Panc1 (cell line): ENCODE measurements at regions not wholly inside any gene's neighbourhood (a gene's known extent, or its start where the extent isn't known, plus 50 kb on each side); places are given as distances from the start of the nearest gene placed in this dataset.

Source experiments
- ATAC-seq: fragments of 200-7000 bp; cut with Tn5 transposase; 2 replicates; pipeline ENCODE4 v1.9.1; 2020; ENCODE audit warnings: mild to moderate bottlenecking, moderate library complexity
- BruUV-seq: library from RNA; stranded (reverse); fragments of 400-500 nt; replicated peaks from 2 replicates; lab custom pipeline; 2021; lab: Mats Ljungman, UMichigan
- CTCF ChIA-PET: fragments of 300-600 bp; sonication (Branson Sonifier 250); formaldehyde crosslinking; loops from one replicate; lab custom pipeline; 2022; ENCODE audit warnings: antibody characterized with exemption; lab: Charles Lee
- POLR2A ChIA-PET: fragments of 300-600 bp; sonication (Branson Sonifier 250); formaldehyde crosslinking; loops from one replicate; lab custom pipeline; 2022; ENCODE audit warnings: antibody characterized with exemption; lab: Charles Lee
- DNase-seq: peaks from one replicate; pipeline ENCODE4 v3.0.0-alpha.2; 2010; ENCODE audit warnings: low read depth, low spot score
- H3K27ac ChIP-seq: 2 replicates; pipeline ENCODE4 v1.5.1; 2011; ENCODE audit warnings: mild to moderate bottlenecking, low read length, inconsistent platforms
- H3K27me3 ChIP-seq: fragments of 200-500 bp; sonication (Bioruptor generic); 2 replicates; pipeline ENCODE4 v1.6.0; 2014; ENCODE audit warnings: low read length, inconsistent platforms; ENCODE audit not compliant: control insufficient read depth, insufficient read depth
- H3K36me3 ChIP-seq: fragments of 200-500 bp; sonication (Bioruptor generic); 2 replicates; pipeline ENCODE4 v1.5.1; 2014; ENCODE audit warnings: inconsistent platforms, mild to moderate bottlenecking, low read length, moderate library complexity; ENCODE audit not compliant: control insufficient read depth, insufficient read depth
- H3K4me1 ChIP-seq: 2 replicates; pipeline ENCODE4 v1.5.1; 2011; ENCODE audit warnings: inconsistent platforms, mild to moderate bottlenecking, low read length, moderate library complexity; ENCODE audit not compliant: control insufficient read depth, insufficient read depth
- H3K4me3 ChIP-seq, 2 experiments: 2 replicates each; pipeline ENCODE4 v1.5.1; 2011 to 2012; ENCODE audit warnings: low read depth in 2 of 2, low read length in 2 of 2, mild to moderate bottlenecking in 2 of 2, inconsistent platforms in 1 of 2, moderate library complexity in 1 of 2
- H3K9me3 ChIP-seq: fragments of 200-500 bp; sonication (Bioruptor generic); 2 replicates; pipeline ENCODE4 v1.5.1; 2014; ENCODE audit warnings: low read depth, mild to moderate bottlenecking, inconsistent platforms, low read length, moderate library complexity; ENCODE audit not compliant: control insufficient read depth, insufficient read depth
- POLR2AphosphoS5 ChIP-seq: IDR thresholded peaks from 2 replicates; pipeline ENCODE4 v1.6.1; 2012; ENCODE audit warnings: mild to moderate bottlenecking, low read depth, low read length, moderate library complexity
- SIN3A ChIP-seq: IDR thresholded peaks from 2 replicates; pipeline ENCODE4 v1.6.1; 2012; ENCODE audit warnings: low read depth, mild to moderate bottlenecking, low read length, moderate library complexity, borderline replicate concordance; ENCODE audit not compliant: insufficient read depth
- TCF7L2 ChIP-seq: IDR thresholded peaks from 2 replicates; pipeline ENCODE4 v1.6.1; 2011; ENCODE audit warnings: mild to moderate bottlenecking, low read depth, low read length, inconsistent platforms
- in situ Hi-C: cut with HindIII; loops from 2 replicates; pipeline ENCODE4 v1.10.0; 2016; ENCODE audit warnings: low sequenced_read_pairs, low pct_unique_long_range_greater_than_20kb
- intact Hi-C: fragments of 100-400 bp; cut with micrococcal nuclease; formaldehyde crosslinking; loops from one replicate; pipeline ENCODE4 v1.10.0; 2022; ENCODE audit not compliant: unreplicated experiment
- TF ChIP-seq, protein P1 (sequence below), 2 experiments: IDR thresholded peaks; 2 replicates each; pipeline ENCODE4 v1.6.1; 2011 to 2012; ENCODE audit warnings: low read depth in 2 of 2, control low read depth in 1 of 2, low read length in 1 of 2, mild to moderate bottlenecking in 1 of 2, moderate library complexity in 1 of 2; ENCODE audit not compliant: insufficient read depth in 1 of 2
- TF ChIP-seq, protein P2 (sequence below): fragments of 450-650 bp; IDR thresholded peaks from 2 replicates; pipeline ENCODE4 v1.5.1; 2017; ENCODE audit warnings: mild to moderate bottlenecking

DNA sequence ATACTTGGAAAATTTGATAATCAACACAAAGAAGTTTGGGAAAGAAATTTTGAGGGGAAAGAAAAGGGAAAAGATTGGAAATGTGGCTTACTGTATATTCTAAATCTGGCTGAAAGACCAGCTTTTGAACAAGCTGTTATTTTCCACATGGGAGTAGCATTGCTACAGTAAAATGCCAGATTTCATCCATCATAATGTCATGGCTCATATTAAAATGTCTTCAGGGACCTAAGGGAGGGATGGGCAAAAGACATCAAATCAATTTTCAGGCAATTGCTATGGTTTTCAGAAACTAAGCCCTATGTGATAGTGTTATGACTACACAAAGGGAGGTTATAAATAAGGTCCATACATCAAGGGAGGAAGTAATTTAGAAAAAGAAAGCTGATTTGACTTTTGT lies 1116.9 kb upstream of the CELF2 start:
- in situ Hi-C loops (no loop called here), intact Hi-C loops (no loop called here)
- Histone ChIP-seq H3K4me3 (no peak overlapping the region), H3K4me1 (no peaks in the 10 kb centered on the region), H3K27ac (no peak overlapping the region), H3K9me3 (no peaks in the 10 kb centered on the region), H3K27me3 (no peaks in the 10 kb centered on the region), H3K36me3 (no peaks in the 10 kb centered on the region)
- DNase-seq (no peak), ATAC-seq (no peak)
- ChIA-PET POLR2A (no interaction called here), CTCF (no interaction called here)
- BruUV-seq, result no TSS peak
- no peak for TF ChIP-seq POLR2AphosphoS5
- TF ChIP-seq, protein P1, sequence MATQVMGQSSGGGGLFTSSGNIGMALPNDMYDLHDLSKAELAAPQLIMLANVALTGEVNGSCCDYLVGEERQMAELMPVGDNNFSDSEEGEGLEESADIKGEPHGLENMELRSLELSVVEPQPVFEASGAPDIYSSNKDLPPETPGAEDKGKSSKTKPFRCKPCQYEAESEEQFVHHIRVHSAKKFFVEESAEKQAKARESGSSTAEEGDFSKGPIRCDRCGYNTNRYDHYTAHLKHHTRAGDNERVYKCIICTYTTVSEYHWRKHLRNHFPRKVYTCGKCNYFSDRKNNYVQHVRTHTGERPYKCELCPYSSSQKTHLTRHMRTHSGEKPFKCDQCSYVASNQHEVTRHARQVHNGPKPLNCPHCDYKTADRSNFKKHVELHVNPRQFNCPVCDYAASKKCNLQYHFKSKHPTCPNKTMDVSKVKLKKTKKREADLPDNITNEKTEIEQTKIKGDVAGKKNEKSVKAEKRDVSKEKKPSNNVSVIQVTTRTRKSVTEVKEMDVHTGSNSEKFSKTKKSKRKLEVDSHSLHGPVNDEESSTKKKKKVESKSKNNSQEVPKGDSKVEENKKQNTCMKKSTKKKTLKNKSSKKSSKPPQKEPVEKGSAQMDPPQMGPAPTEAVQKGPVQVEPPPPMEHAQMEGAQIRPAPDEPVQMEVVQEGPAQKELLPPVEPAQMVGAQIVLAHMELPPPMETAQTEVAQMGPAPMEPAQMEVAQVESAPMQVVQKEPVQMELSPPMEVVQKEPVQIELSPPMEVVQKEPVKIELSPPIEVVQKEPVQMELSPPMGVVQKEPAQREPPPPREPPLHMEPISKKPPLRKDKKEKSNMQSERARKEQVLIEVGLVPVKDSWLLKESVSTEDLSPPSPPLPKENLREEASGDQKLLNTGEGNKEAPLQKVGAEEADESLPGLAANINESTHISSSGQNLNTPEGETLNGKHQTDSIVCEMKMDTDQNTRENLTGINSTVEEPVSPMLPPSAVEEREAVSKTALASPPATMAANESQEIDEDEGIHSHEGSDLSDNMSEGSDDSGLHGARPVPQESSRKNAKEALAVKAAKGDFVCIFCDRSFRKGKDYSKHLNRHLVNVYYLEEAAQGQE (IDR thresholded peaks at IDR 0.05; ENCODE audit: insufficient read depth in 1 of 2, low read depth in 2 of 2, low read length in 1 of 2), result no peak
- TF ChIP-seq, protein P2, sequence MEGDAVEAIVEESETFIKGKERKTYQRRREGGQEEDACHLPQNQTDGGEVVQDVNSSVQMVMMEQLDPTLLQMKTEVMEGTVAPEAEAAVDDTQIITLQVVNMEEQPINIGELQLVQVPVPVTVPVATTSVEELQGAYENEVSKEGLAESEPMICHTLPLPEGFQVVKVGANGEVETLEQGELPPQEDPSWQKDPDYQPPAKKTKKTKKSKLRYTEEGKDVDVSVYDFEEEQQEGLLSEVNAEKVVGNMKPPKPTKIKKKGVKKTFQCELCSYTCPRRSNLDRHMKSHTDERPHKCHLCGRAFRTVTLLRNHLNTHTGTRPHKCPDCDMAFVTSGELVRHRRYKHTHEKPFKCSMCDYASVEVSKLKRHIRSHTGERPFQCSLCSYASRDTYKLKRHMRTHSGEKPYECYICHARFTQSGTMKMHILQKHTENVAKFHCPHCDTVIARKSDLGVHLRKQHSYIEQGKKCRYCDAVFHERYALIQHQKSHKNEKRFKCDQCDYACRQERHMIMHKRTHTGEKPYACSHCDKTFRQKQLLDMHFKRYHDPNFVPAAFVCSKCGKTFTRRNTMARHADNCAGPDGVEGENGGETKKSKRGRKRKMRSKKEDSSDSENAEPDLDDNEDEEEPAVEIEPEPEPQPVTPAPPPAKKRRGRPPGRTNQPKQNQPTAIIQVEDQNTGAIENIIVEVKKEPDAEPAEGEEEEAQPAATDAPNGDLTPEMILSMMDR, result no peak
- no peak for TF ChIP-seq SIN3A
- no peak for TF ChIP-seq TCF7L2

DNA sequence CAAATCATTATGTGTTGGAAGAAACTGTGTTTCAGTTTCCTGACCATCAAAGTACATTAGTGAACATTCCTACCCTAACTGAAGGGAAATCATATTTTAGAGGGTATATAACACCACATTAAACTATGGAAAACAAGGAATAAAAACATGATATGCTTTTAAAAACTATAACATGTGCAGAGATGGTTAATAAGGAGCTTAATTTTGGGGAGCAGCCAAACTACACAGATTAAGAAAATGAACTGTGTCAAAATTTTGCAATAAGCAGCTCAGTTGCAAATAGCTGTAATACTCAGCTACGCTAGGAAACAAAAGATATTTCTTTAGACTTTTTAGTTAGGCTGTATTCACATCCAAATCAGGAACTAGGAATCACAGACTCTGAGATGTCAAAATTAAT lies 1115.7 kb upstream of the CELF2 start:
- Histone ChIP-seq H3K4me3 (no peak overlapping the region), H3K36me3 (no peaks in the 10 kb centered on the region), H3K27ac (no peak overlapping the region), H3K9me3 (no peaks in the 10 kb centered on the region), H3K27me3 (no peaks in the 10 kb centered on the region), H3K4me1 (no peaks in the 10 kb centered on the region)
- BruUV-seq, result no TSS peak
- ChIA-PET POLR2A (no interaction called here), CTCF (no interaction called here)
- intact Hi-C loops (no loop called here), in situ Hi-C loops (no loop called here)
- ATAC-seq (no peak), DNase-seq (no peak)
- TF ChIP-seq, protein P2, result no peak
- TF ChIP-seq, protein P1 (IDR thresholded peaks at IDR 0.05; ENCODE audit: insufficient read depth in 1 of 2, low read depth in 2 of 2, low read length in 1 of 2), result no peak
- TF ChIP-seq POLR2AphosphoS5 (no peak), SIN3A (no peak), TCF7L2 (no peak)
